WTC11 (cell line): ENCODE measurements at regions not wholly inside any gene's neighbourhood (a gene's known extent, or its start where the extent isn't known, plus 50 kb on each side); places are given as distances from the start of the nearest gene placed in this dataset.
"Not testable (repeated sequence)": the region's sequence is repeated elsewhere in the genome, so short reads cannot be mapped to it uniquely, and the experiment has no call there.

ENCODE experiments used
- ATAC-seq: fragments of 200-7000 bp; cut with Tn5 transposase; 2 replicates; pipeline ENCODE4 v1.10.0; 2021; ENCODE audit warnings: mild to moderate bottlenecking, moderate library complexity
- CTCF ChIA-PET: fragments of 300-600 bp; sonication (Branson Sonifier 250); formaldehyde crosslinking; loops from one replicate; lab custom pipeline; 2021; ENCODE audit warnings: antibody characterized with exemption; lab: Charles Lee
- POLR2A ChIA-PET: fragments of 350-600 bp; sonication (Branson Sonifier 250); formaldehyde crosslinking; loops from one replicate; lab custom pipeline; 2021; ENCODE audit warnings: antibody characterized with exemption; lab: Charles Lee
- DNase-seq: peaks from one replicate; pipeline ENCODE4 v3.0.0; 2021; ENCODE audit warnings: low spot score
- H3K27ac Mint-ChIP-seq: 2 replicates; pipeline ENCODE4 v1.8.0; 2021; ENCODE audit warnings: mixed read lengths
- H3K27me3 Mint-ChIP-seq: 2 replicates; pipeline ENCODE4 v1.8.0; 2021; ENCODE audit warnings: low read depth, mild to moderate bottlenecking, moderate library complexity, mixed read lengths
- H3K36me3 Mint-ChIP-seq: 2 replicates; pipeline ENCODE4 v1.8.0; 2021; ENCODE audit warnings: mixed read lengths
- H3K4me1 Mint-ChIP-seq: 2 replicates; pipeline ENCODE4 v1.8.0; 2022; ENCODE audit warnings: mixed read lengths
- H3K4me3 Mint-ChIP-seq: 2 replicates; pipeline ENCODE4 v1.8.0; 2021; ENCODE audit warnings: mild to moderate bottlenecking, moderate library complexity, mixed read lengths
- H3K9me3 Mint-ChIP-seq: 2 replicates; pipeline ENCODE4 v1.8.0; 2021; ENCODE audit warnings: mixed read lengths
- ATF1 ChIP-seq: sonication (generic); formaldehyde crosslinking; IDR thresholded peaks from 2 replicates; pipeline ENCODE4 v1.8.1; 2023; ENCODE audit warnings: mild to moderate bottlenecking, moderate library complexity, missing genetic modification reagents
- ELF4 ChIP-seq: sonication (generic); formaldehyde crosslinking; IDR thresholded peaks from 2 replicates; pipeline ENCODE4 v1.8.1; 2022; ENCODE audit warnings: low read depth, mild to moderate bottlenecking, moderate library complexity, missing genetic modification reagents
- JUN ChIP-seq: sonication (generic); formaldehyde crosslinking; IDR thresholded peaks from 2 replicates; pipeline ENCODE4 v1.8.0; 2023; ENCODE audit warnings: mild to moderate bottlenecking, missing genetic modification reagents
- MXD4 ChIP-seq: fragments of 250-450 bp; sonication (Bioruptor Pico); IDR thresholded peaks from 2 replicates; pipeline ENCODE4 v1.8.0; 2021; ENCODE audit warnings: mild to moderate bottlenecking, moderate library complexity, borderline replicate concordance
- OVOL2 ChIP-seq: fragments of 250-450 bp; sonication (Bioruptor Pico); IDR thresholded peaks from 2 replicates; pipeline ENCODE4 v1.9.0; 2021; ENCODE audit warnings: mild to moderate bottlenecking, borderline replicate concordance
- TEAD4 ChIP-seq: sonication (generic); formaldehyde crosslinking; IDR thresholded peaks from 2 replicates; pipeline ENCODE4 v1.8.0; 2022; ENCODE audit warnings: mild to moderate bottlenecking, missing genetic modification reagents
- ZNF219 ChIP-seq: sonication (generic); formaldehyde crosslinking; IDR thresholded peaks from 2 replicates; pipeline ENCODE4 v1.8.0; 2023; ENCODE audit warnings: missing genetic modification reagents, mild to moderate bottlenecking, borderline replicate concordance
- TF ChIP-seq, protein P1 (sequence below): fragments of 250-450 bp; sonication (Bioruptor Pico); IDR thresholded peaks from 2 replicates; pipeline ENCODE4 v2.1.2; 2022; ENCODE audit warnings: mild to moderate bottlenecking, moderate library complexity
- TF ChIP-seq, protein P2 (sequence below): sonication (generic); formaldehyde crosslinking; IDR thresholded peaks from 2 replicates; pipeline ENCODE4 v1.8.1; 2022; ENCODE audit warnings: low read depth, missing genetic modification reagents, borderline replicate concordance
- TF ChIP-seq, protein P3 (sequence below): sonication (generic); formaldehyde crosslinking; conservative IDR thresholded peaks from 2 replicates; pipeline ENCODE4 v1.8.1; 2023; ENCODE audit warnings: mild to moderate bottlenecking, low read depth, missing genetic modification reagents, moderate library complexity

DNA sequence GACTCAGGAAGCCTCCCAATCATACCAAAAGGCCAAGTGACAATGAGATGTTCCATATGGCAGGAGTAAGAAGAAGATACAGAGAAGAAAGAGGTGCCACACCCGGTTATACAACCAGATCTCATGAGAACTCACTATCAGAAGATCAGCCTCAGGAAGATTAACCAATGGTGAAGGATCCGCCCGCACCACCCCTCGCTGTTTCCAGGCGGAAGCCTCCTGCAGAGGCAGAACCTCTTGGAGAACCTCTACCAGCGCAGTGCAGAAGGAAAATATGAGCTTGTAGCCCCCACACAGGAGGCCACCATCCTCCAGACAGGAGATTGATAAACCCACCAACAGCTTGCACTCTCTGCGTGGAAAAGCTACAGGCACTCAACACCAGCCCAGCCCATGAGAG is 245.1 kb downstream of the POTED start:
- H3K27me3 Mint-ChIP-seq, result peaks cover 24% of the 10 kb centered on the region
- POLR2A ChIA-PET, result no interaction called here
- H3K27ac Mint-ChIP-seq, result no peak overlapping the region
- H3K4me1 Mint-ChIP-seq, result no peaks in the 10 kb centered on the region
- H3K9me3 Mint-ChIP-seq, result peaks cover 85% of the 10 kb centered on the region
- no peak overlapping the region for H3K4me3 Mint-ChIP-seq
- TF ChIP-seq MXD4 (CRISPR knock-in tag) (no peak), JUN (CRISPR knock-in tag) (no peak), OVOL2 (no peak), ZNF219 (no peak), TEAD4 (CRISPR knock-in tag) (no peak), ATF1 (CRISPR knock-in tag) (no peak), ELF4 (CRISPR knock-in tag) (no peak)
- TF ChIP-seq, protein P1, sequence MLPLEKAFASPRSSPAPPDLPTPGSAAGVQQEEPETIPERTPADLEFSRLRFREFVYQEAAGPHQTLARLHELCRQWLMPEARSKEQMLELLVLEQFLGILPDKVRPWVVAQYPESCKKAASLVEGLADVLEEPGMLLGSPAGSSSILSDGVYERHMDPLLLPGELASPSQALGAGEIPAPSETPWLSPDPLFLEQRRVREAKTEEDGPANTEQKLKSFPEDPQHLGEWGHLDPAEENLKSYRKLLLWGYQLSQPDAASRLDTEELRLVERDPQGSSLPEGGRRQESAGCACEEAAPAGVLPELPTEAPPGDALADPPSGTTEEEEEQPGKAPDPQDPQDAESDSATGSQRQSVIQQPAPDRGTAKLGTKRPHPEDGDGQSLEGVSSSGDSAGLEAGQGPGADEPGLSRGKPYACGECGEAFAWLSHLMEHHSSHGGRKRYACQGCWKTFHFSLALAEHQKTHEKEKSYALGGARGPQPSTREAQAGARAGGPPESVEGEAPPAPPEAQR (CRISPR knock-in tag), result no peak
- TF ChIP-seq, protein P2, sequence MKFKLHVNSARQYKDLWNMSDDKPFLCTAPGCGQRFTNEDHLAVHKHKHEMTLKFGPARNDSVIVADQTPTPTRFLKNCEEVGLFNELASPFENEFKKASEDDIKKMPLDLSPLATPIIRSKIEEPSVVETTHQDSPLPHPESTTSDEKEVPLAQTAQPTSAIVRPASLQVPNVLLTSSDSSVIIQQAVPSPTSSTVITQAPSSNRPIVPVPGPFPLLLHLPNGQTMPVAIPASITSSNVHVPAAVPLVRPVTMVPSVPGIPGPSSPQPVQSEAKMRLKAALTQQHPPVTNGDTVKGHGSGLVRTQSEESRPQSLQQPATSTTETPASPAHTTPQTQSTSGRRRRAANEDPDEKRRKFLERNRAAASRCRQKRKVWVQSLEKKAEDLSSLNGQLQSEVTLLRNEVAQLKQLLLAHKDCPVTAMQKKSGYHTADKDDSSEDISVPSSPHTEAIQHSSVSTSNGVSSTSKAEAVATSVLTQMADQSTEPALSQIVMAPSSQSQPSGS (CRISPR knock-in tag), result no peak
- TF ChIP-seq, protein P3, sequence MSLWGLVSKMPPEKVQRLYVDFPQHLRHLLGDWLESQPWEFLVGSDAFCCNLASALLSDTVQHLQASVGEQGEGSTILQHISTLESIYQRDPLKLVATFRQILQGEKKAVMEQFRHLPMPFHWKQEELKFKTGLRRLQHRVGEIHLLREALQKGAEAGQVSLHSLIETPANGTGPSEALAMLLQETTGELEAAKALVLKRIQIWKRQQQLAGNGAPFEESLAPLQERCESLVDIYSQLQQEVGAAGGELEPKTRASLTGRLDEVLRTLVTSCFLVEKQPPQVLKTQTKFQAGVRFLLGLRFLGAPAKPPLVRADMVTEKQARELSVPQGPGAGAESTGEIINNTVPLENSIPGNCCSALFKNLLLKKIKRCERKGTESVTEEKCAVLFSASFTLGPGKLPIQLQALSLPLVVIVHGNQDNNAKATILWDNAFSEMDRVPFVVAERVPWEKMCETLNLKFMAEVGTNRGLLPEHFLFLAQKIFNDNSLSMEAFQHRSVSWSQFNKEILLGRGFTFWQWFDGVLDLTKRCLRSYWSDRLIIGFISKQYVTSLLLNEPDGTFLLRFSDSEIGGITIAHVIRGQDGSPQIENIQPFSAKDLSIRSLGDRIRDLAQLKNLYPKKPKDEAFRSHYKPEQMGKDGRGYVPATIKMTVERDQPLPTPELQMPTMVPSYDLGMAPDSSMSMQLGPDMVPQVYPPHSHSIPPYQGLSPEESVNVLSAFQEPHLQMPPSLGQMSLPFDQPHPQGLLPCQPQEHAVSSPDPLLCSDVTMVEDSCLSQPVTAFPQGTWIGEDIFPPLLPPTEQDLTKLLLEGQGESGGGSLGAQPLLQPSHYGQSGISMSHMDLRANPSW (CRISPR knock-in tag), result no peak
- TF ChIP-seq, all 79 proteins: peak for 0
- ATAC-seq, result no peak
- no peak for DNase-seq
- H3K36me3 Mint-ChIP-seq, result peaks cover 87% of the 10 kb centered on the region
- CTCF ChIA-PET, result no interaction called here

DNA sequence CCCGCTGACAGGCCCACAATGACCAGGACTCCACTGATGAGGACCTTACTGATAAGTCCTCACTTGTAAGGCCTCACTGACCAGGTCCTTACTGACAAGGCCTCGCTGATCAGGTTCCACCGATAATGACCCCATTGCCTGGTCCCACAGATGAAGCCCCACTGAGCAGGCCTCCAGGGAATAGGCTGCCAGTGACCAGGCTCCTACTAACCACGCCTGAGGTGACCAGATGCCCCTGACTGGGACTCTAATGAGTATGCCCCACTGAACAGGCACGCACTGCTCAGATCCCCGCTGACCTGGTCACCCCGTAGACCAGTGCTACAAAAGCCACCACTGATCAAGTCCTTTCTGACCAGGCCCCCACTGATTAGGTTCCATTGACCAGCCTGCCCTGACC is 241.2 kb downstream of the POTED start:
- H3K4me1 Mint-ChIP-seq, H3K4me3 Mint-ChIP-seq, POLR2A ChIA-PET, CTCF ChIA-PET, ATAC-seq, H3K27ac Mint-ChIP-seq, DNase-seq: not testable (repeated sequence)
- H3K27me3 Mint-ChIP-seq, result peaks cover 27% of the 10 kb centered on the region
- H3K9me3 Mint-ChIP-seq, result peaks cover 64% of the 10 kb centered on the region
- peaks cover 74% of the 10 kb centered on the region for H3K36me3 Mint-ChIP-seq

DNA sequence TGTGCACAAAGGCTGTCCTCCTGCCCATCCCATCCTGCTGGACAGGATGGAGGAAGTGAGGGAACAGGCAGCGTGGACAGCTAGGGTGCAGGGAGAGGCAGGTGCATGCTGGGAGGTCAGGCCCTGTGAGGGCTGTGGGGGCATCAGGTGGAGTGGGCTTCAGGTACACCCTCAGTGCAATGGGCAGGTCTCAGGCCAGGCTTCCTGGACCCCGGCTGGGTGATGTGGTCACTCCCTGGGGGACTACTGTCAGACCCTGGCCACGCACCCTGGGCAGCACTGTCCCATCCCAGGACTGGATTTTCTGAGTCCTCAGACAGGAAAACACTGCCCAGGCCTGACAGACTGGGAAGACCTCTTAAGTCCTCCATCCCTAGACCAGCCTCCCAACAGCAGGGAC is 239.9 kb downstream of the POTED start:
- H3K36me3 Mint-ChIP-seq, result peaks cover 61% of the 10 kb centered on the region
- not testable (repeated sequence) for ATAC-seq

DNA sequence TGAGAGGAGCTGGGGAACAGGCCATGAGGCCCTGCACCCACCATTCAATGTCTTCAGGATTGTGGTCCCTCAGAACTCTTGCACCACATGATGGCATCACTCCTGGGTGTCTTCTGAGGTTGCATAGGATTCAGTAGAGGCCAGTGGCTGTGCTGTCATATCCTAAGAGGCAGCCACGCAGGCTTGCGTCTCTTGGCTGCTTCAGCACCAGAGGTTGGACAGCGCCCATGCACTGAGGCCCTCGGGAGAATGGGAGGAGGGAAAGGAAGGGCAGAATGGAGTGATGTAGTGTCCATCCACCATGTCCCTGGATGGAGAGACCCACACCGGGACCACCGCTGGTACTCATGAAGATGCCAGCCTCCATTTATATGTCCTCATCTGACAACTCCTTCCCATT is 237.1 kb downstream of the POTED start:
- H3K4me1 Mint-ChIP-seq, DNase-seq, POLR2A ChIA-PET, CTCF ChIA-PET, ATAC-seq, H3K4me3 Mint-ChIP-seq, H3K27ac Mint-ChIP-seq: not testable (repeated sequence)
- Mint-ChIP-seq H3K9me3 (peaks cover 45% of the 10 kb centered on the region), H3K27me3 (peaks cover 19% of the 10 kb centered on the region), H3K36me3 (peaks cover 54% of the 10 kb centered on the region)

More for the DNA sequence above, 239.9 kb downstream of the POTED start:
- Mint-ChIP-seq H3K9me3 (peaks cover 51% of the 10 kb centered on the region), H3K27me3 (peaks cover 27% of the 10 kb centered on the region)
- POLR2A ChIA-PET, DNase-seq, H3K4me3 Mint-ChIP-seq, H3K4me1 Mint-ChIP-seq, H3K27ac Mint-ChIP-seq, CTCF ChIA-PET: not testable (repeated sequence)

DNA sequence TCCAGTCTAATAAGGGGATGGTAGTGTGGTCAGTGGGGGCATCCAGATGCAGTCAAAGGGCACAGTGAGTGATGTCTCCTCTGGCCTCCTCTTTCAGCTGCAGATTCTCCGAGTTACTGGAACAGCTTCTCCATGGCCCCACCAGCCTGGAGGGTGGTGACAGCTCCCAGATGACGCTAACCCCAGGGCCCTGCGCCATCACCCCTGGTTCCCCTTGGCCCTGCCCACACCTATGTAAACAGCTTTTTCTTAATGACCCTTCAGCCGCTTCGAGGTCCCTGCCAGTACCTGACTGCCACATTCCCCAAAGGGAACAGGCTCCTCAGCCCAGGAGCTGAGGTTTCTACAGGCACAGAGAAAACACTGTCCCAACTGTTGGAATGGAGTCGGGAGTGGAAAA is 235.0 kb downstream of the POTED start:
- H3K4me3 Mint-ChIP-seq, H3K27ac Mint-ChIP-seq, H3K4me1 Mint-ChIP-seq, POLR2A ChIA-PET, H3K27me3 Mint-ChIP-seq, DNase-seq, ATAC-seq, CTCF ChIA-PET: not testable (repeated sequence)
- peaks cover 42% of the 10 kb centered on the region for H3K9me3 Mint-ChIP-seq
- H3K36me3 Mint-ChIP-seq, result peaks cover 47% of the 10 kb centered on the region

DNA sequence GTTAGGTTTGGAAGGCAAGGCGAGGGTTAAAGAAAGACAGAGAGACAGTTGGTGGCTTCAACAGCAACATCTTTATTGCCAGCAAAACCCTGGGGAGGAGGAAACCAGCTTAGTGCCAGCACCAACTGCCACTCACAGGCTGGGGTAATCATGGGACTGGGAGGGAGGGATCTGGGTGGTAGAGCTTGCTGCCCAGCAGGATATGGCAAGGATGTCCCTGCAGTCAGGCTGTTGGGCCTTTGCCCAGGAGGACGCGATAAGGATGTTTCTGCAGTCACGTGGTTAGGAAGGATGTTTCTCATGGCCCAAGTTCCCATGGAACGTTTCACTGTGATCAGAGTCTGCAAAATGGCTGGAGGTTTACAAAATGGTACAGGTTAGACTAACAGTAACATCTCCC is 233.5 kb downstream of the POTED start:
- POLR2A ChIA-PET, H3K27ac Mint-ChIP-seq, CTCF ChIA-PET, H3K4me3 Mint-ChIP-seq, H3K27me3 Mint-ChIP-seq, ATAC-seq, DNase-seq, H3K4me1 Mint-ChIP-seq: not testable (repeated sequence)
- peaks cover 43% of the 10 kb centered on the region for H3K36me3 Mint-ChIP-seq
- H3K9me3 Mint-ChIP-seq, result peaks cover 50% of the 10 kb centered on the region

DNA sequence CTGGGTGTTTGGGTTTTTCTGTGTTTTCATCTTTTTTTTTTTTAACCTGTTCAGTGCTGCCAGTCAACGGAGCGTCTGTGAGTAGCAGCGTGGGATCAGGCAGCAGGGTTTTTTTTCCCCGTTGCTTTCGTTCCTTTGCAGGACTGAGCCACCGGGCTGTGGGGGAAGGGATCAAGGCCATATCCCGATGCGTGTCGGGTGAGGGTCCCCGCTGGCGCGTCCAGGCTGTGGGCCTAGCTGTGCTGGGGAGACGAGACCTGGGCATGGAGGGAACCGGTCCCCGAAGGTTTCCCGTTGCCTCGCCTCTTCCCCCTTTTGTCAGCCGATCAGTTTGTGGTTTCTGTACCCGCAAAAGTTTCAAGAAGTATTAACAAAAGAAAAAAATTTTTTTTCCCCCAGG is 218.1 kb downstream of the POTED start:
- DNase-seq, H3K27ac Mint-ChIP-seq, H3K4me1 Mint-ChIP-seq, H3K4me3 Mint-ChIP-seq, POLR2A ChIA-PET, ATAC-seq, CTCF ChIA-PET: not testable (repeated sequence)
- Mint-ChIP-seq H3K9me3 (peaks cover 62% of the 10 kb centered on the region), H3K36me3 (peaks cover 57% of the 10 kb centered on the region), H3K27me3 (peaks cover 10% of the 10 kb centered on the region)
